GM19395 (cell line): ENCODE measurements at regions not wholly inside any gene's neighbourhood (a gene's known extent, or its start where the extent isn't known, plus 50 kb on each side); places are given as distances from the start of the nearest gene placed in this dataset.

Experiments used
- ATAC-seq: cut with Tn5 transposase; IDR thresholded peaks from one replicate; pipeline ENCODE4 v1.9.1; 2021; ENCODE audit warnings: mild to moderate bottlenecking, moderate library complexity; ENCODE audit not compliant: unreplicated experiment

- no peak for ATAC-seq
These were observed 1323.4 kb downstream of the C4orf33 start for GRCh38 chr4:130419211-130419975.

- no peak for ATAC-seq
These were observed 1326.3 kb downstream of the C4orf33 start for GRCh38 chr4:130422261-130422660.

GRCh38 chr4:130424211-130424610 lies 1328.3 kb downstream of the C4orf33 start:
- no peak for ATAC-seq

GRCh38 chr4:130432289-130432688 lies 1336.3 kb downstream of the C4orf33 start:
- no peak for ATAC-seq

- ATAC-seq = no peak
These were observed 1353.8 kb downstream of the C4orf33 start for GRCh38 chr4:130449741-130450140.

- ATAC-seq = no peak
These were observed 1372.4 kb downstream of the C4orf33 start for GRCh38 chr4:130468340-130468739.

GRCh38 chr4:130478406-130478805 lies 1382.5 kb downstream of the C4orf33 start:
- ATAC-seq = no peak

- no peak for ATAC-seq
These were observed 1383.1 kb downstream of the C4orf33 start for GRCh38 chr4:130479020-130479419.

- no peak for ATAC-seq
These were observed 1383.7 kb downstream of the C4orf33 start for GRCh38 chr4:130479674-130480073.

GRCh38 chr4:130484826-130485225 lies 1388.9 kb downstream of the C4orf33 start:
- no peak for ATAC-seq

GRCh38 chr4:130485371-130485770 lies 1389.4 kb downstream of the C4orf33 start:
- no peak for ATAC-seq

- ATAC-seq = no peak
These were observed 1390.2 kb downstream of the C4orf33 start for GRCh38 chr4:130486186-130486585.

GRCh38 chr4:130486841-130487240 lies 1390.9 kb downstream of the C4orf33 start:
- ATAC-seq = no peak

GRCh38 chr4:130510661-130511060 lies 1414.7 kb downstream of the C4orf33 start:
- ATAC-seq = no peak

- no peak for ATAC-seq
These were observed 1415.8 kb downstream of the C4orf33 start for GRCh38 chr4:130511776-130512175.

GRCh38 chr4:130524057-130524456 lies 1428.1 kb downstream of the C4orf33 start:
- no peak for ATAC-seq

- no peak for ATAC-seq
These were observed 1434.6 kb downstream of the C4orf33 start for GRCh38 chr4:130530505-130530904.

- ATAC-seq = no peak
These were observed 1438.7 kb downstream of the C4orf33 start for GRCh38 chr4:130534651-130535050.

- ATAC-seq = no peak
These were observed 1447.0 kb downstream of the C4orf33 start for GRCh38 chr4:130542953-130543352.

- ATAC-seq = no peak
These were observed 1449.2 kb downstream of the C4orf33 start for GRCh38 chr4:130545171-130545570.

- ATAC-seq = no peak
These were observed 1449.6 kb downstream of the C4orf33 start for GRCh38 chr4:130545596-130545995.

GRCh38 chr4:130559268-130559667 lies 1463.3 kb downstream of the C4orf33 start:
- ATAC-seq = no peak
